H9 (cell line): ENCODE measurements at regions not wholly inside any gene's neighbourhood (a gene's known extent, or its start where the extent isn't known, plus 50 kb on each side); places are given as distances from the start of the nearest gene placed in this dataset.

Experiments
- DNase-seq: peaks from one replicate; pipeline ENCODE4 v3.0.0-alpha.2; 2017
- H2AFZ ChIP-seq: one replicate; pipeline ENCODE4 v1.6.1; 2013; ENCODE audit warnings: mild to moderate bottlenecking, low read length, control low read depth, moderate library complexity
- H2AK5ac ChIP-seq: 2 replicates; pipeline ENCODE4 v1.6.1; 2013; ENCODE audit warnings: low read length, control low read depth, mixed read lengths; ENCODE audit not compliant: insufficient read length
- H2BK120ac ChIP-seq: one replicate; pipeline ENCODE4 v1.6.1; 2013; ENCODE audit warnings: low read depth, mild to moderate bottlenecking, low read length, control low read depth, inconsistent platforms; ENCODE audit not compliant: poor library complexity, severe bottlenecking
- H2BK12ac ChIP-seq: 2 replicates; pipeline ENCODE4 v1.6.1; 2013; ENCODE audit warnings: low read length, control low read depth, mixed read lengths, low read depth; ENCODE audit not compliant: insufficient read length
- H2BK15ac ChIP-seq: 2 replicates; pipeline ENCODE4 v1.6.1; 2013; ENCODE audit warnings: low read depth, low read length, control low read depth
- H2BK20ac ChIP-seq: one replicate; pipeline ENCODE4 v1.6.1; 2013; ENCODE audit warnings: low read depth, mild to moderate bottlenecking, low read length, control low read depth, inconsistent platforms; ENCODE audit not compliant: poor library complexity, severe bottlenecking
- H2BK5ac ChIP-seq: 2 replicates; pipeline ENCODE4 v1.6.1; 2013; ENCODE audit warnings: low read length, control low read depth, mixed read lengths; ENCODE audit not compliant: insufficient read length
- H3K14ac ChIP-seq: 2 replicates; pipeline ENCODE4 v1.6.1; 2013; ENCODE audit warnings: low read length, control low read depth; ENCODE audit not compliant: insufficient read depth
- H3K18ac ChIP-seq: 2 replicates; pipeline ENCODE4 v1.6.1; 2013; ENCODE audit warnings: low read depth, mild to moderate bottlenecking, mixed read lengths, low read length, control low read depth; ENCODE audit not compliant: insufficient read length
- H3K23ac ChIP-seq: 2 replicates; pipeline ENCODE4 v1.6.1; 2013; ENCODE audit warnings: low read length, control low read depth, mixed read lengths, low read depth; ENCODE audit not compliant: insufficient read length
- H3K23me2 ChIP-seq: 2 replicates; pipeline ENCODE4 v1.6.1; 2013; ENCODE audit warnings: low read depth, mild to moderate bottlenecking, mixed read lengths, low read length, control low read depth; ENCODE audit not compliant: insufficient read length, poor library complexity, severe bottlenecking
- H3K27ac ChIP-seq: 2 replicates; pipeline ENCODE4 v1.5.1; 2013; ENCODE audit warnings: low read length, control low read depth, mixed read lengths, low read depth; ENCODE audit not compliant: insufficient read length
- H3K27me3 ChIP-seq: 2 replicates; pipeline ENCODE4 v1.6.1; 2013; ENCODE audit warnings: low read length, control low read depth, inconsistent platforms; ENCODE audit not compliant: insufficient read depth
- H3K4ac ChIP-seq: 2 replicates; pipeline ENCODE4 v1.6.1; 2013; ENCODE audit warnings: low read depth, mild to moderate bottlenecking, control low read depth, inconsistent platforms, low read length, moderate library complexity
- H3K4me1 ChIP-seq: 2 replicates; pipeline ENCODE4 v1.6.1; 2013; ENCODE audit warnings: low read length, control low read depth, inconsistent platforms; ENCODE audit not compliant: insufficient read depth
- H3K4me2 ChIP-seq: 2 replicates; pipeline ENCODE4 v1.6.1; 2013; ENCODE audit warnings: low read length, control low read depth, mixed read lengths; ENCODE audit not compliant: insufficient read length, insufficient read depth
- H3K56ac ChIP-seq: 2 replicates; pipeline ENCODE4 v1.6.1; 2013; ENCODE audit warnings: low read depth, mild to moderate bottlenecking, mixed read lengths, low read length, control low read depth; ENCODE audit not compliant: insufficient read length
- H3K79me1 ChIP-seq: 2 replicates; pipeline ENCODE4 v1.6.1; 2013; ENCODE audit warnings: low read depth, mild to moderate bottlenecking, moderate library complexity, low read length, control low read depth, inconsistent platforms; ENCODE audit not compliant: insufficient read depth, poor library complexity, severe bottlenecking
- H3K79me2 ChIP-seq: 2 replicates; pipeline ENCODE4 v1.6.1; 2013; ENCODE audit warnings: low read length, control low read depth, inconsistent platforms; ENCODE audit not compliant: insufficient read depth
- H3K9ac ChIP-seq: 2 replicates; pipeline ENCODE4 v1.6.1; 2013; ENCODE audit warnings: low read length, control low read depth, mixed read lengths; ENCODE audit not compliant: insufficient read length; ENCODE audit errors: extremely low read depth
- H3K9me3 ChIP-seq: one replicate; pipeline ENCODE4 v1.6.1; 2013; ENCODE audit warnings: low read depth, low read length, inconsistent platforms; ENCODE audit not compliant: control insufficient read depth
- H3T11ph ChIP-seq: one replicate; pipeline ENCODE4 v1.6.1; 2013; ENCODE audit warnings: mild to moderate bottlenecking, low read length, control low read depth, inconsistent platforms
- H4K20me1 ChIP-seq: one replicate; pipeline ENCODE4 v1.6.1; 2013; ENCODE audit not compliant: control insufficient read depth, insufficient read length, insufficient read depth
- H4K5ac ChIP-seq: 2 replicates; pipeline ENCODE4 v1.6.1; 2013; ENCODE audit warnings: low read depth, mild to moderate bottlenecking, mixed read lengths, low read length, control low read depth; ENCODE audit not compliant: insufficient read length
- H4K8ac ChIP-seq: replicated peaks from 2 replicates; pipeline ENCODE4 v1.6.1; 2013; ENCODE audit warnings: low read length, control low read depth, mixed read lengths, low read depth; ENCODE audit not compliant: insufficient read length
- H4K91ac ChIP-seq: 2 replicates; pipeline ENCODE4 v1.6.1; 2013; ENCODE audit warnings: low read depth, mild to moderate bottlenecking, moderate library complexity, mixed read lengths, low read length, control low read depth; ENCODE audit not compliant: insufficient read length
- H3K27ac Mint-ChIP-seq, 3 experiments: 2 replicates in 2 of 3; 3 replicates in 1 of 3; pipeline ENCODE4 v1.8.0; 2020 to 2021; ENCODE audit warnings: mixed read lengths in 3 of 3, mild to moderate bottlenecking in 1 of 3, moderate library complexity in 1 of 3
- H3K27me3 Mint-ChIP-seq: 2 replicates; pipeline ENCODE4 v1.8.0; 2021; ENCODE audit warnings: low read depth, mild to moderate bottlenecking, moderate library complexity, mixed read lengths
- H3K36me3 Mint-ChIP-seq, 3 experiments: 2 replicates in 2 of 3; 3 replicates in 1 of 3; pipeline ENCODE4 v1.8.0; 2020 to 2021; ENCODE audit warnings: low read depth in 3 of 3, mixed read lengths in 3 of 3; ENCODE audit not compliant: insufficient read depth in 1 of 3
- H3K4me1 Mint-ChIP-seq, 2 experiments: 2 replicates each; pipeline ENCODE4 v1.8.0; 2020; ENCODE audit warnings: mixed read lengths in 2 of 2
- H3K4me3 Mint-ChIP-seq, 2 experiments: 2 replicates in 1 of 2; 3 replicates in 1 of 2; pipeline ENCODE4 v1.8.0; 2020 to 2021; ENCODE audit warnings: mild to moderate bottlenecking in 2 of 2, mixed read lengths in 2 of 2, moderate library complexity in 1 of 2
- H3K9me3 Mint-ChIP-seq, 2 experiments: 2 replicates in 1 of 2; 3 replicates in 1 of 2; pipeline ENCODE4 v1.8.0; 2020; ENCODE audit warnings: mild to moderate bottlenecking in 2 of 2, mixed read lengths in 2 of 2, moderate library complexity in 1 of 2
- CTCF ChIP-seq: fragments of 200-600 bp; sonication (generic); conservative IDR thresholded peaks from 3 replicates; pipeline ENCODE4 v1.8.0; 2021; ENCODE audit warnings: antibody characterized with exemption, mild to moderate bottlenecking

- peaks cover 3 to 5% of the 10 kb centered on the region in 2 experiments; a peak in 2 of 4 replicates for H3K4me1 Mint-ChIP-seq
Observed at GRCh38 chr11:22082178-22082577, 110.7 kb upstream of the ANO5 start.

More at GRCh38 chr11:22082178-22082577, 110.7 kb upstream of the ANO5 start:
- Histone ChIP-seq H2BK120ac (no peak overlapping the region), H3K27ac (no peak overlapping the region), H3K14ac (no peak overlapping the region), H3K23me2 (no peaks in the 10 kb centered on the region), H3K18ac (no peak overlapping the region), H2BK5ac (no peak overlapping the region), H2BK20ac (no peak overlapping the region), H3K79me1 (no peaks in the 10 kb centered on the region), H3K79me2 (no peaks in the 10 kb centered on the region), H3T11ph (no peak overlapping the region), H3K4me2 (no peak overlapping the region), H2BK12ac (no peak overlapping the region), H3K4ac (no peak overlapping the region), H3K9ac (no peak overlapping the region), H4K91ac (no peak overlapping the region), H3K56ac (no peak overlapping the region), H3K4me1 (no peaks in the 10 kb centered on the region), H4K8ac (no peak overlapping the region), H3K9me3 (no peaks in the 10 kb centered on the region), H3K27me3 (no peaks in the 10 kb centered on the region), H4K5ac (no peak overlapping the region), H2BK15ac (no peak overlapping the region), H3K23ac (no peak overlapping the region), H4K20me1 (no peaks in the 10 kb centered on the region), H2AK5ac (no peak overlapping the region), H2AFZ (no peak overlapping the region)
- H3K27ac Mint-ChIP-seq = no peak overlapping the region
- H3K4me3 Mint-ChIP-seq = no peak overlapping the region
- no peaks in the 10 kb centered on the region for H3K36me3 Mint-ChIP-seq
- H3K27me3 Mint-ChIP-seq = 0 out of 2 replicates have a peak, but pooled peaks cover 1% of the 10 kb centered on the region
- DNase-seq = no peak
- no peak for TF ChIP-seq CTCF
- no peaks in the 10 kb centered on the region; a peak in 1 of 5 replicates for H3K9me3 Mint-ChIP-seq
